ENCODE measurements at regions not wholly inside any gene's neighbourhood (a gene's known extent, or its start where the extent isn't known, plus 50 kb on each side); places are given as distances from the start of the nearest gene placed in this dataset.

DNA sequence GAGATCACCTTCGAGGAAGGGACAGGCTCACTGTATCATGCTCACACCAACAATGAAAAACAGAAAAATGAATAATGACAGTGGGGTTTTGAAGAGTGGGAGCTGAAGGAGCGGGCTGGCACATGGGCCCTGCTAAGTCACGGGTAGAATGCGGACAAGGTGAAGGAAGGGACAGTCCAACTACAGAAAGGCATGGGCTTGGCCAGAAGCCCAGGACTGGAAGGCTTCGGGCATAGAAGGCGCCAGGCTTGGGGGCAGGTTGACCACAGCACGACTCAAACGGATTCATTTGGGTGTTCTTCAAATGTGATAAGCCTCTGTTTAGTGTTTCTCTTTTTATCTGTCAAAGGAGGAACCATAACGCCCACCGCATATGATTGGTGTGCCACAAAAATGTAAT is 509.5 kb downstream of the CCSER2 start:
- TF ChIP-seq CTCF (IDR thresholded peaks at IDR 0.05 in 4 of 5, conservative IDR thresholded peaks at IDR 0.05 in 1 of 5) (no peak), POLR2A (IDR thresholded peaks at IDR 0.05) (no peak)
